HG03108 (cell line): ENCODE measurements at regions not wholly inside any gene's neighbourhood (a gene's known extent, or its start where the extent isn't known, plus 50 kb on each side); places are given as distances from the start of the nearest gene placed in this dataset.

Source experiments
- ATAC-seq: cut with Tn5 transposase; IDR thresholded peaks from one replicate; pipeline ENCODE4 v1.9.1; 2021; ENCODE audit warnings: moderate library complexity; ENCODE audit not compliant: unreplicated experiment

- no peak for ATAC-seq
Measured at GRCh38 chr5:44868541-44868940, 59.8 kb downstream of the MRPS30 start.

DNA sequence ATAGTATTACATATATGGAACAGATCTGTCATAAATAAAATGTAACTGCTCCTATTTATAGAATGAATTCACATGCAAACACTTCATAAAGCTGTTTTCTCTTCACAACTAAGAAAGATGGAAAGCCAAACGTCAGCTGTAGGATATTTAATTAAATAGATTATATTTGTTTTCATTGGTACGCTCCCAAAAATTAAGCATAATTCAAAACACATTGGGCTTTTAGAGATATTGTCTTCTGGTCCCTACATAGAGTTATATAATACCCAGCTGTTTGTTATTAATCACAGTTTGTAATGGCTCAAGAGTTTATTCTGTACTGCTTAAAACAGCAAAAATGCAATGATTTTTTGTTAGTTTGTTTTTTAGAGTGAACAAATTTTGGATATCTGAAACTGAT is 61.2 kb downstream of the MRPS30 start:
- ATAC-seq = no peak

DNA sequence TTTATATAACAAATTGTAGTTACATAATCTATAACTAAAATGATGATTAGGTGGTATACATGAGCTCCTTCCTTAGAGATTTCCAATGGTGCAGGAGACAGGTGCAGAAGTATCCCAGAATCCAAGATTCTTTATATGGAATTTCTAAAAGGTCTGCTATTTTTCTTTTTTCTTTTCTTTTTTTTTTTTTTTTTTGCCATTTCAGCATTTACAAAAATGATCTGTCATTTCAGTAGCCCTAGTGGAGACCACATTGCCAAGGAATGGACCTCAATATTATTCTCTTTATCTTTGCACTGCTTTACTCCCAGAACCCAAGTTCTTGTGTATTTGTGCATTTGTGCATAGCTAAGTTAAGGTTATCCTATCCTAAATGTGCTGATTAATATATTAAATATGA is 61.7 kb downstream of the MRPS30 start:
- no peak for ATAC-seq

DNA sequence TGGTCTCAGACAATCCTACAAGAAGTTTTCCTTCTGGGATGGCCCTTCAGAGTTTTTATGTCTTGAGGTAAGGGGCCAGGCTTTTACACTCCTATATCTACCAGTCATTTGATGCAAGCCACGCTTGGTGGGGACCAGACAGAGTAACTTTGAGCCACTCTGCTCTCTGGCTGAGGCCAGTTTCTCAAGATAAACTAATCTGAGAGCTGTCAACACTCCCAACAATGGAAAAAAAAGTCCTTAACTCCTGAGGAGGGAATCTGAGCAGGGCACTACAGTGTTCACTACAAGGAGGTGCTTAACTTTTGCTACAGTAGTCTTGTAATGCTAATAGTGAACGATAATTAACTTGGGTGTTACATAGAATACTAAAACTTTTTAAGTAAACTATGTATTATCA is 62.7 kb downstream of the MRPS30 start:
- ATAC-seq = no peak

- peak; percentile 98 for ATAC-seq
Measured at GRCh38 chr5:44875661-44876605, 67.2 kb downstream of the MRPS30 start.

DNA sequence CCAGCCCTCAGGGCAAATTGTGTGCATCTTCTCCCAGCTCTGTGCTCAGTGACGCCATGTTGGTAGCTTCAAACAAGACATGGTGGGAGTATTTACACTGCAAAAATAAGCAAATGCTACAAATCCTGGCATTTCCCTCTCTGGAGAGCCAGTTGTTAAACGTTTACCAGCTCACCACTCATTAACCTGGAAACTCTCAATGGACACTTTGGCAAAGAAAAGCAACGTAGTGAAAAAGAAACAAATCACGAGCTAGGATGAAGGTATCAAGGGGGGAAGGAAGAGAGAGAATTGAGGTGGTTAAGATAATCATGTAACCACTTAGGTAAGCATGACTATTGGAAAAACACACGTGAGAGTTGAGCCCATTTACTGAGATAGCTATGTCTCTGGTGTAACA is 72.5 kb downstream of the MRPS30 start:
- ATAC-seq = no peak

DNA sequence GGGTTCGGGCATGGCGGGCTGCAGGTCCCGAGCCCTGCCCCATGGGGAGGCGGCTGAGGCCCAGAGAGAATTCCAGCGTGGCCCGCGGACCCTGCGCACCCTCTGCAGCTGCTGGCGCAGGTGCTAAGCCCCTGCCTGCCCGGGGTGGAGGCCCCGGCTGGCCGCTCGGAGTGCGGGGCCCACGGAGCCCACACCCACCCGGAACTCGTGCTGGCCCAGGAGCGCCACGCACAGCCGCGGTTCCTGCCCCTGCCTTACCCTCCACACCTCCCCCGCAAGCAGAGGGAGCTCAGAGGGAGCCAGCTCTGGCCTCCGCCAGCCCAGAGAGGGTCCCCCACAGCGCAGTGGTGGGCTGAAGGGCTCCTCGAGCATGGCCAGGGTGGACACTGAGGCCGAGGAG is 75.3 kb downstream of the MRPS30 start:
- ATAC-seq = no peak

DNA sequence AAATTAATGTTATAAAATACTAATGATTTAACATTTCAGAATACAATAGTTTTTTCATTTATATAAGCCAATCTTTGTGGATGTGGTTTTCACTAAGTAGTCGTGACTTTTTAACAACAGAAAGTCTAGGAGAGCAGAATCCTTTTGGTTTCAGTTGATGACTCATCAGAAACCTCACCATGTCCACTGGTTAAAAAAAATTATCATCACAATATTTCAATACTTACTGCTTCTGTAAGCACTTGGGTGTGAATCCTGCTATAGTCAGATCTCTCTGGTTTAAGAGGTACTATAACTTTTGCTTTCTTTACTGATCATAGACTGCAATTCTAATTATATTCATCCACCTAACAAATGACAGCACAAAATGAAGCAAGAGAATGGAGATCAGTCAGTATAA is 77.2 kb downstream of the MRPS30 start:
- ATAC-seq = peak; percentile 94

DNA sequence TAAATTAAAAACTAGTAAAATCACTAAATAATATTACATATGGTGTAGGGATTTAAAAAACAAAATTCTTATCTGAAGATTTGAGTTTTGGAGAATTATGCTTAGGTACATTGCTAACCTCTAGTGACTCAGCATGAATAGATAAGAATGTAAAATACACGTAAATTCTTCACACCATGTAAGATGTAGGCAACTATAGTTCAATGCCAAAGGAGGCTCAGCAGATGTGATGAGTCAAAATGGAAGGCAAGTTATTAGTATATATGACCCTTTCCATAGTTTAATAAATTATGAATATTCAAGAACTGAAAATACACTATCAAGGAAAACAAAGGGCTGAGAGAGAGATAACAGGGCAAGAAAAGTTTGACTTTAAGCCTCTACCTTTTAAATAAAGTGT is 79.0 kb downstream of the MRPS30 start:
- peak; percentile 33 for ATAC-seq

GRCh38 chr5:44888435-44888834 is 79.7 kb downstream of the MRPS30 start:
- no peak for ATAC-seq

DNA sequence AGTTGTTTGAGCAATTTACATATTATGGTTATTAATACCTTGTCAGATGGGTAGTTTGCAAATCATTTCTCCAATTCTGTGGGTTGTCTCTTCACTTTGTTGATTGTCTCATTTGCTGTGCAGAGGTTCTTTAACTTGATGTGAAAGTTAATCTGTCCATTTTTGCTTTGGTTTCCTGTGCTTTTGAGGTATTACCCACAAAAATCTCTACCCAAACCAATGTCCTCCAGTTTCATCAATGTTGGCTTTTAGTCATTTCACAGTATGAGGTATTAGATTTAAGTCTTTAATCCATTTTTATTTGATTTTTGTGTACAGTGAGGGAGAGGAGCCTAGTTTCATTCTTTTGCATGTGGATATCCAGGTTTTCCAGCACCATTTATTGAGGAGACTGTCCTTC is 82.4 kb downstream of the MRPS30 start:
- no peak for ATAC-seq

DNA sequence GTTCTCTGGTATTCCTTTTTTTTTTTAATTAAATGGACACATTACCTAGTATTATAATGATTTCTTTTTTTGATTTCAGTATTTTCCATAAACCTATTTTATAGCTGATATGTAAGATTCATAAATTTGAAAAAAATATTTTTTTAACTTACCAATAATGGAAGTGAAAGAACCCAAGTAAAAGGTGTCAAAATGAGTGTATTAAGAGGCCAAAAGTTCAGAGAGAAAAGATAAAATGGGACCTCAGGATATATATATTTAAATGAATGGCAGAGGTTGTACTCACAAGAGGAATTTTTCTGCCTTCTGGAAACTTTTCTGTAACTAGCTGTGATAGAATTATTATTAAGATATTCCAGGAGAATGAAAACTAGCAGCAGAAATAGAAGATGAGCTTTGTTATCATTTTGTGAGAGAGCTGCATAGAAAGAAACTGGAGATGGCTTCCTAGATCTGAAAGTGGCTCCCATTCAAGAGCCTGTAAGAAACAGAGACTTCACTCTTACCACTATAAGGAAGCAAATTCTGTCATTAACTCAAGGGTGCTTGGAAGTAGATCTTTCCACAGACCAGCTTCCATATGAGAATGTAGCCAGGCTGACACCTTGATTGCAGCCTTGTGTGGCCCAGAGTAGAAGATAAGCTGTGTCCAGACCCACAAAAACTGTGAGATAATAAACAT is 91.7 kb downstream of the MRPS30 start:
- ATAC-seq = no peak

- ATAC-seq = no peak
Measured at GRCh38 chr5:44907396-44907795, 98.6 kb downstream of the MRPS30 start.

DNA sequence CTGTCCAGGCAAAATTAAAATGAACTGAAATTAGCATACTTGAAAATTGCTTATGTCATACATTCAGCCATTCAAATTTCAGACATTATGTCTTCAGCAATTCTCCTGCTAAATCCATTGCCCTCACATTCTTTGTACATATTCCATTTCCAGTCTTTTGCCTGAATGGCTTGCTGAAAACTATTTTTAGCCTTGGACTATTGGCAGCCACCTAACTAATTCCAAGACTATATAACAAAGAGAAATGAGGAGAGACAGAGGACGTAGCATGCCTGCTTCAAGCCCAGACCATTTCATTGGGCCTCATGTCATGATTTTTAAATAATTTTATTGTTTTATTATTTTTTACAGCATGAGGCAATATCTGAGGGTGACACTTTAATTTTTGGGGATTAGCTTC is 100.3 kb downstream of the MRPS30 start:
- no peak for ATAC-seq

GRCh38 chr5:44911501-44911900 is 102.8 kb downstream of the MRPS30 start:
- no peak for ATAC-seq

GRCh38 chr5:44914221-44914620 is 105.5 kb downstream of the MRPS30 start:
- ATAC-seq = no peak

GRCh38 chr5:44919560-44919959 is 110.8 kb downstream of the MRPS30 start:
- no peak for ATAC-seq

DNA sequence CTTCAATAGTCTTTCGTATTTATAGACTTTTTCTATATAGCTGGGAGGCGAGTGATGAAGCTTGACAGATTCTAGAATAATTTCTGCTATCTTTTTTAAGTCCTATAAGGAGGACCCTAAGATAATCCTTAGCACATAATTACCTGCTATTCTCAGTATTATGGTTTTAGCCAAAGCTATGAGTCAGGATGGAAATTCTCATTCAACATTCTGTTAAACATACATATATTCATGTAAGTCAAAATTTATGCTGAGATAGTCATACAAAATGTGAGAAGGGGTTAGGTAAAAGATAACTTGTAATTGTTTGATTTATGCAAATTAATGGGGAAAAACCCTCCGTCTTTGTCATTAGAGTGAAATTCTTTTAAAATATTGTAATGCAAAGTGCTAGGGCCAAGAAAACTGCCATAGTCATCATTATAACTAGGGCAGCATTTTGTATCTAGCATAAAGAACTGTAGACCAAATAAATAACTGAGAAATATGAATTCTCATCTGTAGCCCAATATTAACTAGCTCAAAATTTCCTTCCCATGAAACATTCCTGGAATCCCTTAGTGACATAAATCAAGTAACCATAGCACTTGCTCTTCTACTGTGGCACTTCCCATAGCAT is 118.5 kb downstream of the MRPS30 start:
- ATAC-seq = no peak

- peak; percentile 97 for ATAC-seq
Measured at GRCh38 chr5:44932922-44933585, 124.3 kb downstream of the MRPS30 start.

DNA sequence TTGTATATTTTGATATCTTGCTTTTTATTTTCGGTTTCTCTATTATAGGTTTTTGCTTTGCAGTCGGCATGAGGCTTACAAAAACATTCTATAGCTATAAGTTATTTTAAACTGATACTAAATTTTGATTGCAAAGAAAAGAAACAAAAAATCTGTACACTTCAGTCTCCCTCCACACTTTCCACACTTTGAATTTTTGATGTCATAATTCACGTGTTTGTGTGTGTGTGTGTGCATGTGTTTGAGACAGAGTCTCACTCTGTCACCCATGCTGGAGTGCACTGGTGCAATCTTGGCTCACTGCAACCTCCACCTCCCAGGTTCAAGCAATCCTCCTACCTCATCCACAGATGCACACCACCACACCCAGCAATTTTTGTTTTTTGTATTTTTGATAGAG is 124.9 kb downstream of the MRPS30 start:
- no peak for ATAC-seq

DNA sequence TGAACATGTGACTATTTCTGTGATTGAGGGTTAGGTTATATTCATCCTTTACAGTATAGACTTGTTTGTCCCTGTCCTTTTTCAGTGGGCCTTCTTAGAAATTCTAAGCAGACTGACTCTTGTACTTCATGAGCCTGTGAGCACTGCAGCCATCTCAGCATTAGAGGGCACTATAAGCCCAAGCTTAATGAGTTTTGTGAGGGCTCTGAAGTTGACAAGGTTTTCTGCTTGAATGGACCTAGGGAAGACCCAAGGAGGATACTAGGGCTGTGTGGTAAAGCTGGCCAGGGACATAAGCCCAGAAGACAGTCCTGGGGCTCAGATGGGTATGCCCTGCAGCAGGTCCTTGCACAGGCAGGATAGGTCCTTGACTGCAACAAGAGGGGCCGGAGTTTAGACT is 126.5 kb downstream of the MRPS30 start:
- ATAC-seq = no peak
